HUES48 (cell line): ENCODE measurements at regions not wholly inside any gene's neighbourhood (a gene's known extent, or its start where the extent isn't known, plus 50 kb on each side); places are given as distances from the start of the nearest gene placed in this dataset.

Source experiments
- H3K27ac ChIP-seq: one replicate; pipeline ENCODE4 v1.7.0; 2013; ENCODE audit warnings: low read depth, low read length, inconsistent platforms
- H3K27me3 ChIP-seq: 2 replicates; pipeline ENCODE4 v1.6.1; 2013; ENCODE audit warnings: mild to moderate bottlenecking, low read length; ENCODE audit not compliant: control insufficient read depth, insufficient read depth
- H3K36me3 ChIP-seq: 2 replicates; pipeline ENCODE4 v1.6.1; 2013; ENCODE audit warnings: low read length; ENCODE audit not compliant: control insufficient read depth, insufficient read depth
- H3K4me1 ChIP-seq: 2 replicates; pipeline ENCODE4 v1.6.1; 2013; ENCODE audit warnings: mild to moderate bottlenecking, low read length; ENCODE audit not compliant: control insufficient read depth, insufficient read depth
- H3K4me3 ChIP-seq: 2 replicates; pipeline ENCODE4 v1.5.1; 2013; ENCODE audit warnings: mild to moderate bottlenecking, low read depth, low read length
- H3K9ac ChIP-seq: 2 replicates; pipeline ENCODE4 v1.6.1; 2013; ENCODE audit warnings: mild to moderate bottlenecking, low read depth, low read length, moderate library complexity
- H3K9me3 ChIP-seq: 2 replicates; pipeline ENCODE4 v1.6.1; 2013; ENCODE audit warnings: low read length; ENCODE audit not compliant: control insufficient read depth, insufficient read depth

DNA sequence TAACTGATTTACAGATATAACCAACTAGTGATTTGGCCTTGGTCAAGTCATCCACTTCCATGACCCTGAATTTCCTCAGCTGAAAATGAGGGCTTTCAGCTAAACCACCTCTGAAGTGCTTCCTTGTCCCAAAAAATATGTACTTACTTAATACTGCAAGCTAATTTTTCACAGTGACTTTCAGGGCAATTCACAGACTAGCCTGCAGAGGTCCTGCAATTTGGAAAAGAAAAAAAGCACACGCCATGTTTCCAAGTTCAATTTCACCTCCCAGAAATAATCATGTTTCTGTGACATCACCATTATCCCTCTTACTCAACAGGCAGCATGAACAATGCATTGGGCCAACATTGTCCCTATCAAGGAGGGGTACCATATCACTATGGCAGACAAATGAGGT, 218.2 kb downstream of the SHOX2 start:
- Histone ChIP-seq H3K27me3 (no peaks in the 10 kb centered on the region), H3K9me3 (no peaks in the 10 kb centered on the region), H3K4me3 (no peak overlapping the region), H3K9ac (no peak overlapping the region), H3K4me1 (no peaks in the 10 kb centered on the region), H3K36me3 (no peaks in the 10 kb centered on the region), H3K27ac (no peak overlapping the region)

DNA sequence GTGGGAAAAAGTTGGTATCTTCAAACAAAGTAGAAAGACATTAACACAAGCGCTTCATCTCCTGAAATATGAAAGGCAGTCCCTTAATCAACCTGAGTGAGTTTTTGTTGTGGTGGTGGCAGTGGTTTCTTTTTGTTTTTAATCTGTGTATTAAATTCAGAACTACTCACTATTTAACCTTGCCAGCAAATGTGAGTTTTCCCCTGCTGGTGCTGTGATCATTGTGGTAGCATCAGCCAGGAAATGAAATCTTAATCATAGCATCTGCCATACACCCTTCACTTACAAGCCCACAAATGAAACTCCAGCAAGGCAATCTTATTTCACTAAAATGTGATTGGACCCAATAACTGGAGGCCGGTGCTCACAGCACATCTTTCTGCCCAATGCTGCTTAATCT, 229.7 kb downstream of the SHOX2 start:
- Histone ChIP-seq H3K27ac (no peak overlapping the region), H3K4me3 (no peak overlapping the region), H3K9ac (no peak overlapping the region), H3K9me3 (peaks cover 13% of the 10 kb centered on the region), H3K27me3 (no peaks in the 10 kb centered on the region), H3K4me1 (no peaks in the 10 kb centered on the region), H3K36me3 (no peaks in the 10 kb centered on the region)

DNA sequence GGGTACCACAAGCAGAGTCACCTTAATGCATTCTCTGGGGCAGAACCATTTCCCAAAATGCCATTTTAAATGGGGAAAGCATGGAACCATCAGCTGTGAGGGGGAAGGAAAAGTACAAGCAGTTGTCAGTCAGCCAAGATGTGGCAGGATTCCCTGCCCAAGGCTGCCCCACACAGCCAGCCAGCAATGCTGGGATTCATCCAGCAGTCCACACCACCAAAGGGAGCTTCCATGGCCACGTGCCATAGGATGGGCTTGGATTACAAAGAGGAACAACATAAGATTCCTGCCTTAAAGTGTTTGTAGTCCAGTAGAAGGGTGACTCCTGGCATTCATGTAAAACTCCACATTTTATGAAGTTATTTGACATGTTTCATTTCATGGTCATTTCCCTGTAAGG, 233.3 kb downstream of the SHOX2 start:
- Histone ChIP-seq H3K4me3 (no peak overlapping the region), H3K9ac (no peak overlapping the region), H3K27ac (no peak overlapping the region)

DNA sequence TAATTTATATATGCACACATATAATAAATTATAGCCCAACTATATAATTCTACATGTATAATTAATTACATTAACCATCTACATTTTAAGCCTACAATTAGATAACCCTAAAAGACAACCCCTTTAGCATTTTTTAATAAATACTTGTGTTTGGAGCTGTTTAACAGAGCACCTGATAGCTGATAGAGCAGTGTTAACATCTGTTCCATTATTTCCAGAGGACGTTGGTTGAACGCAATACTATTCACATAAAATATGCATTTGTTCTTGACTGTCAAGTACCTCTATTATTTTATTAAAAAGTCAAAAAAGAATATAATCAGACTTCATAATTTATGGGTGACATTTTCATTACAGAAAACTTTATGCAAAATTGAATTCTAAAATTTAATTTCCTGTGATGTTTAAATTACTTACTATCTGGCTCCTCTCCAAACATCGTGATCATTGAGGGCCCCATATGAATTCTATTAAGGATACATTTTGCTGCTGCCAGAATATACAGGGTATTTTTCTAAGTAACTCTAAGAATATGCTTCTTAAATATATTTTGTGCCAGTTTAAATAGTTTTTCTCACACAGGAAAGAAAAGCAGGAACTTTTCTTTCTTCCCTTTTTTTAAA, 234.3 kb downstream of the SHOX2 start:
- Histone ChIP-seq H3K4me1 (no peaks in the 10 kb centered on the region), H3K27me3 (no peaks in the 10 kb centered on the region), H3K9ac (no peak overlapping the region), H3K27ac (no peak overlapping the region), H3K36me3 (no peaks in the 10 kb centered on the region), H3K9me3 (no peaks in the 10 kb centered on the region), H3K4me3 (no peak overlapping the region)

More for the DNA sequence above, 233.3 kb downstream of the SHOX2 start:
- Histone ChIP-seq H3K4me1 (no peaks in the 10 kb centered on the region), H3K36me3 (no peaks in the 10 kb centered on the region), H3K27me3 (no peaks in the 10 kb centered on the region), H3K9me3 (no peaks in the 10 kb centered on the region)

DNA sequence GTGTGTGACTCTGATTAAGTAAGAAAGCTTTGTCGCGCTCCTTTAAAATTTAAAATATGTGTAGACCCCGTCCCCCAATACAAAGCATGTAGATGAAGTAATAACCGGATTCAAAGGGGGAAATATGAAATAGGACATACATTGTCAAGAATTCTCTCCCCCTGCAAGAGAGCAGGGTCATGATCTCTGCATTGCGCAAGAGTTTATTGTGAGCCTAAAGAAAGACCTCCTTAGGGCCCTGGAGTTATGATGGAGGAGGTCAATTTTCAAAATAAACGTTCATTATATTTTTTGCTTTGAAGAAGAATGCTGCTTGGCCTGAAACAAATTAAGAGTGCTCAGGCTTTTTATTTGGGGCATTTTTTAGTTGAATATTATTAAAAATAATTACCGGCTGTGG, 235.0 kb downstream of the SHOX2 start:
- Histone ChIP-seq H3K27ac (no peak overlapping the region), H3K9me3 (no peaks in the 10 kb centered on the region), H3K9ac (no peak overlapping the region), H3K4me1 (no peaks in the 10 kb centered on the region), H3K27me3 (no peaks in the 10 kb centered on the region), H3K4me3 (no peak overlapping the region), H3K36me3 (no peaks in the 10 kb centered on the region)

DNA sequence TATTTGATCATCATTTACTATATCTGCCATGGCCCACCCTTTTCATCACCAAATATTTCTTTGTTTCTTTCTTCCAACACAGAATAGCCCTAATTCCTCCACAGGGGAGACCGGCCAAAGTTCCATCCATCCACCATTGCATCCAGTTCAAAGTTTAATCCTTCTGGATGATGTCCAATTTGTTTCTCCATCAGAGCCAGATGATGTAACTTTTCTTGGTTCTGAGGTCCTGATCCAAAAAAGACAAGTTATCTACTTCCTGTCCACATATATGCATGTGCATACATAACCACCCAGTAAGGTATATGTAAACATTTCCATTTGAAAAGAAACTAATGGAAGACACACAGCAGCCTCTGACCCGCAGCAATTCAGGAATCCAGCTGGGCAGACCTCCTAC, 237.3 kb downstream of the SHOX2 start:
- H3K36me3 ChIP-seq, result no peaks in the 10 kb centered on the region
- H3K27ac ChIP-seq, result no peak overlapping the region
- no peaks in the 10 kb centered on the region for H3K4me1 ChIP-seq
- H3K9me3 ChIP-seq, result no peaks in the 10 kb centered on the region
- no peak overlapping the region for H3K4me3 ChIP-seq
- no peaks in the 10 kb centered on the region for H3K27me3 ChIP-seq
- H3K9ac ChIP-seq, result no peak overlapping the region

DNA sequence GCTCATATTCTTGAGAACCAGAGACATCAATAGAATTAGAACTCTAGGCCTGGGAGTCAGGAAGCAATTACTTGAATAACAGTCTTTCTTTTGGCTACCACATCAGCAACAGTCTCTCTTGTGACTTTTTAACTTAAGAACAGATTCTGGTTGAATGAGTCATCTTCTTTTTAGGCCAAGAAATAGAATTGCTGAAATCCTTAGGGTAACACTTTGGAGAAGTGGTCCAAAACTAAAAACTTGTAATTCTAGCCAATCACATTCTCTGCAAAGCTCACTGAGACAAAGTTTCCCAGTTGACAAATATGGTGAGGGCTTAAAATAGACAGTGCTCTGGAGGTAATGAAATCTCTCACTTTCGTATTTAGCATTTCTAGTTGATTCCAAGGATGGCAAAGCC, 238.0 kb downstream of the SHOX2 start:
- Histone ChIP-seq H3K36me3 (no peaks in the 10 kb centered on the region), H3K27me3 (no peaks in the 10 kb centered on the region), H3K9ac (no peak overlapping the region), H3K4me3 (no peak overlapping the region), H3K9me3 (no peaks in the 10 kb centered on the region), H3K4me1 (no peaks in the 10 kb centered on the region), H3K27ac (no peak overlapping the region)

DNA sequence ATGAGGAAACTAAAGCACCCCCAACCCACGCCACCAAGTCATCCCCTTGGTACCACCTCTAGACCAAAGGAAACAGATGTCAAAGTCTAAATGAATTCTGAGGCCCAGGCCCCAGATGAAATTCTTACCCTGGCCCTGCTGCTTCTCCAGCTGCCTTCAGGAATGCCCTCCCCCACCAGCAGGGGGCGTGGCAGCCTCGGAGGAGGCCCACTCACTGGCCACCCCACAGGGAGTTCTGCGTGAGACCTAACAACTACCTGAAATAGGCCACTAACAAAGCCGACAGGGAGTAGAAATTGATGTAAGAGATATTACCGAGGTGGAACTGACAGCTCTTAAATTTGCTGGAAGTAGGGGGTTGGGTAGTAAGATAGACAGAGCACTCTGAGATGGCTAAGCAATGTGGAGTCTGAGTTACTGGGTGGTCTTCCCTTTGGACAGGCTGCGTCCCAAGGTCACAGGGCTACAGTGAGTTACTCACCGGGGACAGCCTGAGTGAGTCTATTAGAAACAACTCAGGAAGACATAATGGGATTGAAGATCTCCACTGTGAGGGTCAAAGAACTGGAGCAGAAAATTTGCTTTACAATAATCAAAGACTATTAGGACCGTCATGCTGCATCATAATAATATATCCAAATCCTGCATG, 240.7 kb downstream of the SHOX2 start:
- no peak overlapping the region for H3K27ac ChIP-seq
- H3K4me1 ChIP-seq, result no peaks in the 10 kb centered on the region
- no peak overlapping the region for H3K9ac ChIP-seq
- H3K36me3 ChIP-seq, result no peaks in the 10 kb centered on the region
- H3K27me3 ChIP-seq, result no peaks in the 10 kb centered on the region
- H3K4me3 ChIP-seq, result no peak overlapping the region
- no peaks in the 10 kb centered on the region for H3K9me3 ChIP-seq

DNA sequence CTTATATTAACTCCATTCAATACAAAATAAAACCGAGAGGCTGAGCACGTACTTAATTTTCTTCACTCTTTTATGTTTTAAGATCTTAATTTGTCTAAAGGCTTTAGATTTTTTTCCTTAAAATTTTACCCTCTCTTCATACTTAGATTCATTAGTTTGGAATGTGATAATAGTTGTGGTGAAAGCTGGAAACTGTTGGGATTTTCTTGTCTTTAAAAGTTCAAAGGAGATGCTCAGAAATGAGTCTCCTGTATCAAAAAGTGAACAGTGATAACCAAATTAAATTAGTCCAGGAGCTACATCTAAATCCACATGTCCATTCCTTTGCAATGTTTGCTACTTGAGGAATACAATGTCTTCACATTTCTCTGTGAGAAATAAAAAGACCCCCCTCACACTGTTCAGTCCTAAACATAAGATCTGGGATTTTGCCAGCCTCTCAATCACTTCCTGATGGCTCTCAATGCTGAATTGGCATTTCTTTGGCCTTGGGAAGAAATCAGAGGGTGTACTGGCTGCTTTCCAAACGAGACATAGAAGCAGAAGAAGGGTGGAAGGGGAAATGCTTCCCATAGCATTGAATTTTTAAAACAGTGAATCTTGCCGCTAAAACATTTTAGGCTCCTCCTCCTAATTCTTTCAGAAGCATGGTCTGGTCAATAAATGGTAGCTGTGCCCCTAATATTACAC, 245.0 kb downstream of the SHOX2 start:
- H3K27ac ChIP-seq, result no peak overlapping the region
- H3K4me3 ChIP-seq, result no peak overlapping the region
- H3K9me3 ChIP-seq, result no peaks in the 10 kb centered on the region
- H3K4me1 ChIP-seq, result 0 out of 2 replicates have a peak, but pooled peaks cover 2% of the 10 kb centered on the region
- no peaks in the 10 kb centered on the region for H3K27me3 ChIP-seq
- H3K9ac ChIP-seq, result no peak overlapping the region
- no peaks in the 10 kb centered on the region for H3K36me3 ChIP-seq

DNA sequence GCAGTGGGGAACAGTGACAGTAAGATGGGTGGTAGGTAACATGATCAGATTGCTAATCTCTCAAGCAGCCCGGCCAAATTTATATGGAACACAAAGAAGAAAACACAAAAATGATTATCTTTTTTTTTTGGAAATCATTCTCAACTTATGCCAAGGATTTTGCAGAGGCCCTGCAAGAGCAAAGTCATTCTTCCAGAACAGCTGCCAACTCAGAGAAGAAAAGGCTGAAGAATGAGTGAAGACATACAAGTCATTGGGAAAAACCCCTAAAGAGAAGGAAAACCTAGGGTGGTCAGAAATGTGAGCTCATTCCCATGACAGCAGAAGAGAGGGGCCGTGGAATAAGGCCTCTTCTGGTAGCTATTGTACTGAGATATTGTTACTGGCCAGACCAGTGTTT, 246.7 kb downstream of the SHOX2 start:
- Histone ChIP-seq H3K27me3 (no peaks in the 10 kb centered on the region), H3K36me3 (no peaks in the 10 kb centered on the region), H3K9me3 (no peaks in the 10 kb centered on the region), H3K27ac (no peak overlapping the region), H3K4me1 (peaks cover 4% of the 10 kb centered on the region; the same call in 1 of the 2 replicates), H3K4me3 (no peak overlapping the region), H3K9ac (no peak overlapping the region)

DNA sequence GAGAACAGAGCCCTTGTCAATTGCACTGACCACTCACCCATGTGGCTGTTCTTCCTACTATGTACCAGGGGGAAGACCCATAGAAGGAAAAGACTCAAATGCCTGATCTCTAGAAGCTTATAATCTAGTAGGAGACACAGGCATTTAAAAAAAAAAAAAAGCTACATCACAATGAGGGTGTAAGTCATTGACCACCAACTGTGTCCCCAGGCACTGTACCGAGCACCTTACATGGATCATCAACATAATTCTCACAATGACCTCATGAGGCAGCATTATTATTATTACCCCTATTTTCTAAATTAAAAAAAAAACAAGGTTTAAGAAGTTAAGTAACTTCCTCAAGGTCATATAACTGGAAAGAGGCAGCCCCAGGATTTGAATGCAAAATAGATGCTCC, 247.4 kb downstream of the SHOX2 start:
- no peaks in the 10 kb centered on the region for H3K36me3 ChIP-seq
- H3K9me3 ChIP-seq, result no peaks in the 10 kb centered on the region
- H3K9ac ChIP-seq, result no peak overlapping the region
- H3K27me3 ChIP-seq, result no peaks in the 10 kb centered on the region
- no peak overlapping the region for H3K4me3 ChIP-seq
- peaks cover 4% of the 10 kb centered on the region; the same call in 1 of the 2 replicates for H3K4me1 ChIP-seq
- no peak overlapping the region for H3K27ac ChIP-seq
